Upper lobe of right lung (tissue), 1 donor: ENCODE measurements at regions not wholly inside any gene's neighbourhood (a gene's known extent, or its start where the extent isn't known, plus 50 kb on each side); places are given as distances from the start of the nearest gene placed in this dataset.

Source experiments
- ATAC-seq: fragments of 200-7000 bp; cut with Tn5 transposase; one replicate; pipeline ENCODE4 v1.9.1; 2020; ENCODE audit warnings: mild to moderate bottlenecking, moderate library complexity
- DNase-seq: peaks from one replicate; pipeline ENCODE4 v3.0.0-alpha.2; 2020
- H3K27ac ChIP-seq: fragments of 200-600 bp; one replicate; pipeline ENCODE4 v1.8.0; 2022
- H3K27me3 ChIP-seq: fragments of 200-600 bp; one replicate; pipeline ENCODE4 v1.8.0; 2022; ENCODE audit warnings: mild to moderate bottlenecking
- H3K36me3 ChIP-seq: fragments of 200-600 bp; one replicate; pipeline ENCODE4 v1.8.0; 2022
- H3K4me1 ChIP-seq: fragments of 200-600 bp; one replicate; pipeline ENCODE4 v1.8.0; 2022
- H3K4me3 ChIP-seq: fragments of 200-600 bp; one replicate; pipeline ENCODE4 v1.8.0; 2022; ENCODE audit warnings: mild to moderate bottlenecking
- H3K9me3 ChIP-seq: fragments of 200-600 bp; one replicate; pipeline ENCODE4 v1.8.0; 2022
- CTCF ChIP-seq: fragments of 200-600 bp; IDR thresholded peaks from one replicate; pipeline ENCODE4 v1.8.0; 2022; ENCODE audit warnings: antibody characterized with exemption
- intact Hi-C: fragments of 100-400 bp; cut with DNase I; formaldehyde crosslinking; loops from one replicate; pipeline ENCODE4 v1.11.0; 2022
- donor health status: DM: no; HTN: yes; CAD: no; lungs with severe emphysema.

- intact Hi-C loops: no loop called here
- Histone ChIP-seq H3K4me1 (no peaks in the 10 kb centered on the region), H3K4me3 (no peak overlapping the region), H3K27ac (no peak overlapping the region), H3K27me3 (no peaks in the 10 kb centered on the region), H3K9me3 (no peaks in the 10 kb centered on the region), H3K36me3 (peaks cover 6% of the 10 kb centered on the region)
- TF ChIP-seq CTCF: no peak
- no peak for DNase-seq
- ATAC-seq: no peak
Measured at GRCh38 chr6:150800674-150801314, 64.7 kb upstream of the MTHFD1L start.

- Histone ChIP-seq H3K4me1 (no peaks in the 10 kb centered on the region), H3K9me3 (no peaks in the 10 kb centered on the region), H3K27me3 (no peaks in the 10 kb centered on the region), H3K36me3 (no peaks in the 10 kb centered on the region), H3K4me3 (no peak overlapping the region), H3K27ac (no peak overlapping the region)
- intact Hi-C loops: no loop called here
- DNase-seq (no peak), ATAC-seq (no peak)
- no peak for TF ChIP-seq CTCF
Measured at GRCh38 chr6:150806790-150807189, 58.7 kb upstream of the MTHFD1L start.

GRCh38 chr6:150813319-150813992 is 52.0 kb upstream of the MTHFD1L start:
- ATAC-seq (peak; percentile 29), DNase-seq (no peak)
- H3K27me3 ChIP-seq: no peaks in the 10 kb centered on the region
- no peaks in the 10 kb centered on the region for H3K9me3 ChIP-seq
- H3K4me3 ChIP-seq: no peak overlapping the region
- no peak for TF ChIP-seq CTCF
- no peaks in the 10 kb centered on the region for H3K36me3 ChIP-seq
- H3K27ac ChIP-seq: no peak overlapping the region
- peaks cover 9% of the 10 kb centered on the region for H3K4me1 ChIP-seq
- intact Hi-C loops: no loop called here

GRCh38 chr6:150813993-150814359 is 51.5 kb upstream of the MTHFD1L start:
- Histone ChIP-seq H3K27ac (no peak overlapping the region), H3K27me3 (no peaks in the 10 kb centered on the region), H3K9me3 (no peaks in the 10 kb centered on the region), H3K4me1 (peaks cover 9% of the 10 kb centered on the region), H3K36me3 (no peaks in the 10 kb centered on the region), H3K4me3 (no peak overlapping the region)
- TF ChIP-seq CTCF: no peak
- no peak for DNase-seq
- intact Hi-C loops: loop anchor here (2.0 kb wide), 1 partner anchor 395 kb away; no protein-coding TSS in a partner anchor
- ATAC-seq: no peak
